Testis (tissue), 2 donors: ENCODE measurements at regions not wholly inside any gene's neighbourhood (a gene's known extent, or its start where the extent isn't known, plus 50 kb on each side); places are given as distances from the start of the nearest gene placed in this dataset.

Source experiments
- DNase-seq: peaks from one replicate; pipeline ENCODE4 v3.0.0-alpha.2; 2019
- H3K27ac ChIP-seq, 2 donors: fragments of 200-600 bp; sonication (generic); one replicate each; pipeline ENCODE4 v1.5.1; 2019
- H3K27me3 ChIP-seq: fragments of 200-600 bp; sonication (generic); one replicate; pipeline ENCODE4 v1.5.1; 2019
- H3K36me3 ChIP-seq: fragments of 200-600 bp; sonication (generic); one replicate; pipeline ENCODE4 v1.5.1; 2017; ENCODE audit warnings: low read depth; ENCODE audit errors: missing control alignments
- H3K4me1 ChIP-seq: fragments of 200-600 bp; sonication (generic); one replicate; pipeline ENCODE4 v1.5.1; 2019
- H3K4me3 ChIP-seq, 2 donors: fragments of 200-600 bp; sonication (generic); one replicate each; pipeline ENCODE4 v1.5.1; 2017 to 2019
- H3K9me3 ChIP-seq: fragments of 200-600 bp; sonication (generic); one replicate; pipeline ENCODE4 v1.5.1; 2017
- POLR2A ChIP-seq: fragments of 450-650 bp; IDR thresholded peaks from one replicate; pipeline ENCODE4 v1.6.1; 2017; ENCODE audit warnings: antibody characterized with exemption, mild to moderate bottlenecking, moderate library complexity
- WGBS, 2 donors: methylation state at CpG; one replicate each; pipeline ENCODE4 v1.1.5; 2018; 5-methylcytosine and 5-hydroxymethylcytosine counted together
- intact Hi-C: fragments of 100-400 bp; cut with DNase I; formaldehyde crosslinking; loops from one replicate; pipeline ENCODE4 v1.15.1; 2023; ENCODE audit warnings: low total_unique reads
- TF ChIP-seq, protein P1 (sequence below), 3 experiments: fragments of 450-650 bp in 2 of 3; fragments of 200-600 bp in 1 of 3; sonication (generic) in 1 of 3; IDR thresholded peaks; one replicate each; pipeline ENCODE4 v1.5.1; 2016 to 2019; ENCODE audit warnings: antibody characterized with exemption in 3 of 3, mild to moderate bottlenecking in 2 of 3, moderate library complexity in 1 of 3

GRCh38 chr13:81664872-81665271 lies 1323.9 kb upstream of the SPRY2 start:
- intact Hi-C loops: no loop called here
- H3K36me3 ChIP-seq: no peaks in the 10 kb centered on the region
- H3K9me3 ChIP-seq: no peaks in the 10 kb centered on the region
- H3K27ac ChIP-seq: no peak overlapping the region
- no peaks in the 10 kb centered on the region for H3K27me3 ChIP-seq
- H3K4me1 ChIP-seq: no peaks in the 10 kb centered on the region
- no peak for DNase-seq
- TF ChIP-seq POLR2A: no peak
- TF ChIP-seq, protein P1, sequence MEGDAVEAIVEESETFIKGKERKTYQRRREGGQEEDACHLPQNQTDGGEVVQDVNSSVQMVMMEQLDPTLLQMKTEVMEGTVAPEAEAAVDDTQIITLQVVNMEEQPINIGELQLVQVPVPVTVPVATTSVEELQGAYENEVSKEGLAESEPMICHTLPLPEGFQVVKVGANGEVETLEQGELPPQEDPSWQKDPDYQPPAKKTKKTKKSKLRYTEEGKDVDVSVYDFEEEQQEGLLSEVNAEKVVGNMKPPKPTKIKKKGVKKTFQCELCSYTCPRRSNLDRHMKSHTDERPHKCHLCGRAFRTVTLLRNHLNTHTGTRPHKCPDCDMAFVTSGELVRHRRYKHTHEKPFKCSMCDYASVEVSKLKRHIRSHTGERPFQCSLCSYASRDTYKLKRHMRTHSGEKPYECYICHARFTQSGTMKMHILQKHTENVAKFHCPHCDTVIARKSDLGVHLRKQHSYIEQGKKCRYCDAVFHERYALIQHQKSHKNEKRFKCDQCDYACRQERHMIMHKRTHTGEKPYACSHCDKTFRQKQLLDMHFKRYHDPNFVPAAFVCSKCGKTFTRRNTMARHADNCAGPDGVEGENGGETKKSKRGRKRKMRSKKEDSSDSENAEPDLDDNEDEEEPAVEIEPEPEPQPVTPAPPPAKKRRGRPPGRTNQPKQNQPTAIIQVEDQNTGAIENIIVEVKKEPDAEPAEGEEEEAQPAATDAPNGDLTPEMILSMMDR (IDR thresholded peaks at IDR 0.05): no peak
- no peak overlapping the region for H3K4me3 ChIP-seq
- 90 to 92% methylated on average over 2 of the region's 2 CpGs for WGBS, 2 donors

GRCh38 chr13:81659984-81660383 lies 1319.1 kb upstream of the SPRY2 start:
- no peak overlapping the region for H3K27ac ChIP-seq
- no peak for DNase-seq
- WGBS, 2 donors: 80 to 96% methylated on average over 1 of the region's 1 CpG

DNA sequence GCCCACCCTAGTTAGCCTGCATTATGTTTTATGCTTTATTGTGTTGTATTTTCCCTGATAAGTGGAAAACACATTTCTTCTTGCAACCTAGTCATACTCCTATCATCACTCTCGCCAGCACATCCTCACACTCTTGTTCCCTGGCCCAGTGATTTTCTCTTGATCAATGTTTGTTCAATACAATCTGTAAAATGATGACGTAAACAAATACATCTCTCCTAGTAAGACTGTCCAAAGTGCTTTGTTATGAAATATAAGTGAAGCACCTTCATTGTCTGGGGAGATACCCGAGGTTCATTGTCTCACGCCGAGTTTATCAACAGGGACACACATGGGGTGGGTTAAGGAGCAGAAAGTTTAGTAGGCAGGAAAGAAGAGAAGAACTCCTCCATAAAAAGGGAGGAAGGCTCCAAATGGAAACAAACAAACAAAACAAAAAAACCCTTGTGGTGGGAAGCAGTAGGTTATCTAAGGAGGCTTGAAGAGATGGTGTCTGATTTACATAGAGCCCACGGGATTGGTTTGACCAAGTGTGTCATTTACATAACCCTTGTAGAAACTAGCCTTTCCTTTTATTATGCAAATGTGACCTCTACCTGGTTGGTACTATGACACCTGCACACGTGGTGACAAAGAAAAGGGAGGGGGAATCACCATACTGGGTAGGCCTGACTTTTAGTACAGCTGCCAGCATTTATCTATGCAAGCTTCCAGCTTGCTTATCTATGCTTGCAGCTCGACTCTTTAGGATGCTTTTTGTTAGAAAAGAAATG lies 1317.9 kb upstream of the SPRY2 start:
- TF ChIP-seq, protein P1 (IDR thresholded peaks at IDR 0.05): no peak
- TF ChIP-seq POLR2A: no peak
- Histone ChIP-seq H3K36me3 (no peaks in the 10 kb centered on the region), H3K27ac (no peak overlapping the region), H3K9me3 (no peaks in the 10 kb centered on the region), H3K27me3 (no peaks in the 10 kb centered on the region), H3K4me3 (no peak overlapping the region), H3K4me1 (no peaks in the 10 kb centered on the region)
- 72 to 76% methylated on average over 8 of the region's 8 CpGs for WGBS, 2 donors
- intact Hi-C loops: no loop called here
- no peak for DNase-seq

More at GRCh38 chr13:81659984-81660383, 1319.1 kb upstream of the SPRY2 start:
- Histone ChIP-seq H3K4me1 (no peaks in the 10 kb centered on the region), H3K36me3 (no peaks in the 10 kb centered on the region), H3K4me3 (no peak overlapping the region), H3K9me3 (no peaks in the 10 kb centered on the region), H3K27me3 (no peaks in the 10 kb centered on the region)
- intact Hi-C loops: no loop called here
- TF ChIP-seq POLR2A: no peak
- TF ChIP-seq, protein P1 (IDR thresholded peaks at IDR 0.05): no peak

- Histone ChIP-seq H3K4me3 (no peak overlapping the region), H3K36me3 (no peaks in the 10 kb centered on the region), H3K9me3 (no peaks in the 10 kb centered on the region), H3K27me3 (no peaks in the 10 kb centered on the region), H3K4me1 (no peaks in the 10 kb centered on the region), H3K27ac (no peak overlapping the region)
- 82 to 91% methylated on average over 4 of the region's 4 CpGs for WGBS, 2 donors
- no peak for TF ChIP-seq POLR2A
- TF ChIP-seq, protein P1 (IDR thresholded peaks at IDR 0.05): peak in 2 of 3 experiments; percentile 7 to 55
- peak; percentile 65 for DNase-seq
- intact Hi-C loops: no loop called here
Measured at GRCh38 chr13:81639984-81640582, 1299.2 kb upstream of the SPRY2 start.
